Stimulated activated CD4-positive, alpha-beta T cell treated with anti-CD3 and anti-CD28 coated beads, Interleukin-15, amount 100 ng/mL, for 24 hours (primary cell): ENCODE measurements at regions not wholly inside any gene's neighbourhood (a gene's known extent, or its start where the extent isn't known, plus 50 kb on each side); places are given as distances from the start of the nearest gene placed in this dataset.

ENCODE experiments used
- DNase-seq: peaks from one replicate; pipeline ENCODE4 v3.0.0-alpha.2; 2020

DNA sequence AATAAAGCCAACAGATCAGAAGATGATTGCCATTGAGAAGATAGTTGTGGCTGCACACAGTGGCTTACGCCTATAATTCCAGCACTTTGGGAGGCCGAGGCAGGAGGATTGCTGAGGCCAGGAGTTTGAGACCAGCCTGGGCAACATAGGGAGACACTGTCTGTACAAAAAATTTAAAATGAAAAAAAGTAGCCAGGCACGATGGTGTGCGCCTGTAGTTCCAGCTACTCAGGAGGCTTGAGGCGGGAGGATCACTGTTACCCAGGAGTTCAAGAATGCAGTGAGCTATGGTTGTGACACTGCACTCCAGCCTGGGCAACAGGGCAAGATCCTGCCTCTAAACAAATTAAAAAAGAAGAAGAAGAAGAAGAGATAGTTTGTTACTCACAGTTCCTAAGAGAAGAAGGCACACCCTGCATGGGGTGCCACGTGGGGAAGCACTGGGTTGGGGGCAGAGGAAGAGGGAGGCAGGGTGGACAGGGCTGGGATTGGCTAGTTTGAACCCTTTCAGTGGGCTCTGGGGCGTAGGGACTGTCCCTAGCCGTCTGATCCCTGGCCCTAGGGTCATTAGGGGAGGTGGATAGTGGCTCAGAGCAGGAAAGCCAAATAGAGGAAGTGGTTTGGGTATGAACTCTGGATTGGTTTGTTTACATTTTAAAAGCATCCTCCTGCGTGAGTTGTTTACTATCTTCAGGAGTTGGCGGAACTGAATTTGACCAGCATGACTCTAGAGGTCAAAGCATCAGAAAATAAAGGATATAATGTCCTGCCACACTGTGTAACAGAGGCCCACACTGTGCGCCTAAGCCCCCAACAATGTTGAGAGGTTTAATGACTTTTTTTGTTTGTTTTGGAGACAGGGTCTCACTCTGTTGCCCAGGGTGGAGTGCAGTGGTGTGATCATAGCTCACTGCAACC lies 60.5 kb upstream of the MEDAG start:
- DNase-seq: no peak

DNA sequence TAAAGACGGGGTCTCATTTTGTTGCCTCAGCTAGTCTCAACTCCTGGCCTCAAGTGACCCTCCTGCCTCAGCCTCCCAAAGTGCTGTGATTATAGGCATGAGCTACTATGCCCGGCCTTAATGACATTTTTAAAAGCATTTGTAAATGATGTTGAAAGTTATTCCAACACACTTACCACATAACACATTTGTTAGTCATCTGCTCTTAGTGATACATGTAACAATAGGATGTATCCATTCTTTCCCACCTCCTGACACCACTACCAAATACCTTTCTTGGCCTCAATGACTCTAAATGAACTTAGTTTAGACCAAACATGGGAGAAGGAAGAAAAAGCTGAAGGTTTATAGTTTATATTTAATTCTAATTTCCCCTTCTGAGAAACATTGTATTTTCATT lies 59.8 kb upstream of the MEDAG start:
- no peak for DNase-seq

DNA sequence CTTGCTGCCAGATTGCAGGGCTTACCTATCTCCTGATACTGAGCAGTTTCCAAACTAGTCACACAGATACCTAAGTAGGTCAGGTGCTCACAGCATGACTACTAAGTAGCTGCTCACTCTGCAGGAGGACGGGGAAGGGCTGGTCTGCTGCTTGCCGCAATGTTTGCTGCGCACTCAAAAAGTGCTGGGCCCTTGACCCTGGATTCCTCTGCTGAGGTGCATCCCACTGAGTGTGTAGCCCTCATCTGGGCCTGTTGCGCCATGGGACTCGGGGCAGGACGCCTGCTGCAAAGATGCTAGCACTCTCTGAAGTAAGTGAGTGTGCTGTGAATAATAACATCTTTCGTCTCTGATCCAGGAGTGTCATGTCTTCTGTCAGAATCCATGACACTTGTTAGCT lies 59.2 kb upstream of the MEDAG start:
- no peak for DNase-seq

DNA sequence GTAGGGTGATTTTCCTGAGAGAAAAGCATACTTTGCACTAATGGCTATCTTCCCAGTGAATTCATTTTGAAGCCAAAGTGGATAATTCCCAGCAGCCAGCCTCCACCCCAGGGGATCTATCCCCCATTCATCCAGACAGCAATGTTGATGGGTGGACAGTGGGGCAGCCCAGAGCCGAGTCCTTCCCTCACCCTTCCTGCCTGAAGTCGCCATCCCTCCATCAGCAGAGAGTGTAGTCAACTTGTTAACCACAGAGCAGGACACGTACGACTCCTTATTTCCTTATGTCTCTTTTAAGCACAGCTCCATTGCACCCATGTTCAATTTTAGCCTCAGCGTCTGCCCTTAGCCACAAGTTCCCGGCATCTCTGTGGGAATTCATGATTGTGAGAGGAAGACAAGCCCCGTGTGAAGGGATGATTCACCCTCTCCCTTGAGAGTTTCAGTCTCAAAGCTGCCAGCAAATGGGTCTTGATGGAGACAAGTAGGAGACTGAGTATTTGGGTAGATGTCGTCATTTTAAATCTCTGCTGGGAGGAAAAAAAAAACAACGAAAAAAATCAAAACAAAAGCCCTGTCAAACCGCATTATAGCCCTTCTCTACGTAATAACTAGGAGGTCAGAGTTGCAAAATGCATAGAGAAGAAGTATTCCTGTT lies 58.3 kb upstream of the MEDAG start:
- peak; percentile 40 for DNase-seq

DNA sequence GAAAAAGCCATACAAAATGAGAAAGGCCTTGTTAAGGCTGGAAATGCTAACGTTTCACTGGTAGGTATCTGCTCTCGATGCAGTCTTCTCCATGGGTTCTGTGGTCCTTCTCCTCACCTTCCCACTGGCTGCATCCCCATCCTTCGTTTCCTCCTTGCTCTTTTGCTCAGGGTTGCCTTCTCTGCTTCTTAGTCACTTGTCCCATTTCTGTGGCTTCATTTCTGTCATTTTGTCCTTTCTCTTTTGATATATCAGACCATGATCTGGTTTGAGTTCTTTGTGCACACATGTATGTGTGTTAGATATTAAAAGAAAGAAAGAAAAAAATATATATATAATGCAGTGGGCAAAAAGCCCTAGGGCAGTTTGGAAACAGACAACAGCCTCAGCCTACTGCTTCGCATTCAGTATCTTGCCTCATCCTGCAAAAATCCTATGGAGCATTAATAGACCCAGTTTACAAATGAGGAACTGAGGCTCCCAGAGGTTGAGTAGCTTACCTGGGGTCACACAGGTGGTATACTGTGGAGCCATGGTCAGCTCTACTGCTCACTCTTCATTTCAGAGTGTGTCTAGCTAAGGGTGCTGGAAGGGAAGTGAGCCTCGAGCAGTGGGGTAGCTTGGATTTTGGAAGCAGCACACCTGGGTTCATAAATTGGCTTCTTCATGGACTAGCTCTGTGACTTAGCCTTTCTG lies 57.6 kb upstream of the MEDAG start:
- DNase-seq: no peak

DNA sequence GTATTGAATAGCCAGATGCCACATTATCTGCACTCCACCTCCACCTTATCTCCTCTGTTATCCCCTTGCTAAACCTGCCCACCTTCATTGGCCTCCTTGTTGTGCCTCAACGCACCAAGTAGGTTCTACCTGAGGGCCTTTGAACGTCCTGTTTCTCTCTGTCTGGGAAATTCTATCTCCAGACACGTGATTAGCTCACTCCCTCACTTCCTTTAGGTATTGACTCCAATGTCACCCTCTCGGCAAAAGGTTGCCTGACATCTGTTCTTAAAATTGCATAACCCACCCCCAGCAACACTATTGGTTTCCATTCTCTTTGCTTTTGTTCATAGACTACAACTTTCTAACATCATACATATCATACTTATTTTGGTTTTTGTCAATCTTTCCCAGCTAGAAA lies 56.5 kb upstream of the MEDAG start:
- DNase-seq: no peak

DNA sequence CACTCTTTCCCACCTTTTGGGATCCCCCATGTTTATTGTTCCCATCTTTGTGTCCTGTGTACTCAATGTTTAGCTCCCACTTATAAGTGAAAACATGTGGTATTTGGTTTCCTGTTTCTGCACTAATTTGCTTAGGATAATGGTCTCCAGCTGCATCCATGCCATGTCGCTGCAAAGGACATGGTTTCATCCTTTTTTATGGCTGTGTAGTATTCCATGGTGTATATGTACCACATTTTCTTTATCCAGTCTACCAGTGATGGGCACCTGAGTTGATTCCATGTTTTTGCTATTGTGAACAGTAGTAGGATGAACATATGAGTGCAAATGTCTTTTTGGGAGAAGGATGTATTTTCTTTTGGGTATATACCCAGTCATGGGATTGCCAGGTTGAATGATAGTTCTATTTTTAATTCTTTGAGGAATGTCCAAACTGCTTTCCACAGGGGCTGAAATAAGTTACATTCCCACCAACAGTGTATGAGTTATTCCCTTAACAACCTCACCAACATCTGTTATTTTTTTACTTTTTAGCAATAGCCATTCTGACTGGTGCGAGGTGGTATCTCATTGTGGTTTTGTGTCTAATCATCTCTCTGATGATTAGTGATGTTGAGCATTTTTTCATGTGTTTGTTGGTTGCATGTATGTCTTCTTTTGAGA lies 55.7 kb upstream of the MEDAG start:
- DNase-seq: no peak

DNA sequence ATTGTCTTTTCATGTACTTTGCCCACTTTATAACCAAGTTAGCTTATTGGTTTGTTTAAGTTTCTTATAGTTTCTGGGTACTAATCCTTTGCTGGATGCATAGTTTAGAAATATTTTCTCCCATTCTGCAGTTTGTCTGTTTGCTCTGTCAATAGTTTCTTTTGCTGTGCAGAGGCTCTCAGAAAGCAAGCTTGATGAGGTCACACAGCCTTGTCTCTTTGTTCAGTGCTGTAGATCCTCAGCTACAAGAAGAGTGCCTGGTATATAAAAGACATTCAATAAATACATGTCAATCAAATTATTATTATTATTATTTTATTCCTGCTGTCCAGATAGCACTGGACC lies 55.2 kb upstream of the MEDAG start:
- DNase-seq: no peak

DNA sequence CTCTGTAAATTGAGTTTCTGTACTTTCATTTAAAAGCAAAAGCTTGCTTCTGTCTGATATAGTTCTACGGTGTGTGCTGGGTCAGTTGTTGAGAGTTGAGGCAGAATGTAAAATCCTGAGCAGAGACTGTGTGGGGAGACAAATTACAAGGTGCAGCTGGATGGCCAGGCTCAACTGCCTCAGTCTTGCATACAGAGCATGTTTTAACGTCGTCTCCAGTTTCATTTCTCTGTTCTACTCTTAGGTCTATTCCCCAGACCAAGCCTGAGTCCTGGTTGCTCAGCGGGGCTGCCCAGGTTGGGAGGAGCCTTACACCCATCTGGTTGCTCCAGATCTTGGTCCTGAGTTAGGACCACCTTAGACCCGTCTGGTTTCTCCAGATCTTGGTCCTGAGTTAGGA lies 54.4 kb upstream of the MEDAG start:
- DNase-seq: no peak

DNA sequence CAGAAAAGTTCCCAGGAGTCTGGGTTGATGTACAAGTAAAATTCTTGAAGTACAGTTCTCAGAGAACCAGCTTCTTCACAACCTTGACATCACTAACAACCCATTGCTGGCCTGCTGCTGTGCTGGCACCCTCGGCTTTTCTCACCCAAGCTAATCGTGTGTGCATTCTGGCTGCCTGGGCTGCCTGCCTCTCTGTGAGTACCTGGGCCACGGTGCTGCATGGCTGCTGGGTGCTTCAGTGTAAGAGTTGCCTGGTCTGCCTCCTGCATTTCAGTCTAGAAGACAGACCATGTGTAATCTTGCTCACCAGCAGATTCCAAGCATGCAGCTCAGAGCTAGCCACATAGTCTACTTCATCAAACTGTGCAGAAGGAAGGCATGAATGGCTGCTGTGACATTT lies 50.5 kb upstream of the MEDAG start:
- no peak for DNase-seq

DNA sequence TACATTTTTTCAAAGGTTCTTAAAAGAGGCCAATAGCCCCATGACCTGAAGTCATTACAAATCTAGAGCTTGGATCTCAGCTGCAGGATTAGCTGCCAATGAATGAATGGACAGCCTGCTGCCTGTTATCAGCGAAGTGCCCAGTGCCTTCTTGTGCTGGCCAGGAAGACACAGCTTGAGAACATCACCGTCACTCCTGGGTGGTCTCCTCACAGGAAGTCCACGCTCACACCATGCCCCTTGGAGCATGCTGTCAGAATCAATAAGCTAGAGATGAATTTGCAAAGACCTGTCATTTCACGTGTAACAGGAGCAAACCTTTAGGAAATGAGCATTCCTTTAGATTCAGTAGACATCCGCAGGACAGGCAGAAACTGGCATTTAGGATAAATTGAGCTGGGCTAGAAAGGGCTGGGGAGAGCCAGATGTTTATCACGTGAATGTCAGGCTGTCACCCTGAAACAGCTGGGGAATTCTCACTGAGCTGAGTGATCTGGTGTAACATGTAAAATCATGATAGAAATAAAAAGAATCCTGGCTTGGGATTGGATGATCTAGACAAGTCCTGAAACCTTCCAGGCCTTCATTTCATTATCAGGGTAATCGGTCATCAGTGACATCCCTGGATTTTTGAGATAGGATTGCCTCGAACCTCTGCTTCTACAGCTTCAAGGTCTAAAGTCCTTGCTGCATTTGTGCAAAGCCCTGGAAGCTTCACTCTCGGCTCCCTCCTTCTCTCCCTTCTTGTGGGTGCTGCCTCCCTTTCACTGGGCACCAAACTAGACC lies 49.9 kb upstream of the MEDAG start:
- no peak for DNase-seq
